ENCODE measurements at regions not wholly inside any gene's neighbourhood (a gene's known extent, or its start where the extent isn't known, plus 50 kb on each side); places are given as distances from the start of the nearest gene placed in this dataset.

DNA sequence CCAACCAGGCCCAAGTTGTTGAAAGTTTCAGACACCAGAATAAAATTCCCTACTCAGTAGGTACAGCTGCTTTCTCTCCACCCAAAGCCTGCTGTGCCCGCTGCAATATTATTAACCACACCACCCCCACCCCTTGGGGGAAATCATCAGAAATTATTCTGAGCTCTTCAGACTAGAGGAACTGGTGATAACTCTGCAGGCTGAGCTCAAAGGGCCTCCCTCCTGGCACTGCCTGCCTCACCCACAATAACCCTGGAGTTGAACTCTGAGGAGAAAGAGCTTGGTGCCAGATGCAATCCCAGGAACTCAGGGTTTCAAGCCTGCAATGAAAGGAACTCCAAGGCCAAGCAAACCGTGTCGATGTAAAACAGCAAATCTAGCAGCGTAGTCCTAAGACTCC lies 381.7 kb upstream of the ZNF507 start:
- H3K4me1 ChIP-seq (ENCODE audit: control insufficient read depth in 1 of 2, insufficient read depth in 1 of 2, low read depth in 1 of 2, low read length in 1 of 2) = no peaks in the 10 kb centered on the region
- TF ChIP-seq, protein P1, sequence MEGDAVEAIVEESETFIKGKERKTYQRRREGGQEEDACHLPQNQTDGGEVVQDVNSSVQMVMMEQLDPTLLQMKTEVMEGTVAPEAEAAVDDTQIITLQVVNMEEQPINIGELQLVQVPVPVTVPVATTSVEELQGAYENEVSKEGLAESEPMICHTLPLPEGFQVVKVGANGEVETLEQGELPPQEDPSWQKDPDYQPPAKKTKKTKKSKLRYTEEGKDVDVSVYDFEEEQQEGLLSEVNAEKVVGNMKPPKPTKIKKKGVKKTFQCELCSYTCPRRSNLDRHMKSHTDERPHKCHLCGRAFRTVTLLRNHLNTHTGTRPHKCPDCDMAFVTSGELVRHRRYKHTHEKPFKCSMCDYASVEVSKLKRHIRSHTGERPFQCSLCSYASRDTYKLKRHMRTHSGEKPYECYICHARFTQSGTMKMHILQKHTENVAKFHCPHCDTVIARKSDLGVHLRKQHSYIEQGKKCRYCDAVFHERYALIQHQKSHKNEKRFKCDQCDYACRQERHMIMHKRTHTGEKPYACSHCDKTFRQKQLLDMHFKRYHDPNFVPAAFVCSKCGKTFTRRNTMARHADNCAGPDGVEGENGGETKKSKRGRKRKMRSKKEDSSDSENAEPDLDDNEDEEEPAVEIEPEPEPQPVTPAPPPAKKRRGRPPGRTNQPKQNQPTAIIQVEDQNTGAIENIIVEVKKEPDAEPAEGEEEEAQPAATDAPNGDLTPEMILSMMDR (IDR thresholded peaks at IDR 0.05) = no peak
- H3K36me3 ChIP-seq = no peaks in the 10 kb centered on the region
- no peaks in the 10 kb centered on the region for H3K27me3 ChIP-seq
- H3K9me3 ChIP-seq = no peaks in the 10 kb centered on the region
- H3K27ac ChIP-seq = no peak overlapping the region
- H3K4me3 ChIP-seq (ENCODE audit: low read depth in 1 of 2, low read length in 1 of 2) = no peak overlapping the region

DNA sequence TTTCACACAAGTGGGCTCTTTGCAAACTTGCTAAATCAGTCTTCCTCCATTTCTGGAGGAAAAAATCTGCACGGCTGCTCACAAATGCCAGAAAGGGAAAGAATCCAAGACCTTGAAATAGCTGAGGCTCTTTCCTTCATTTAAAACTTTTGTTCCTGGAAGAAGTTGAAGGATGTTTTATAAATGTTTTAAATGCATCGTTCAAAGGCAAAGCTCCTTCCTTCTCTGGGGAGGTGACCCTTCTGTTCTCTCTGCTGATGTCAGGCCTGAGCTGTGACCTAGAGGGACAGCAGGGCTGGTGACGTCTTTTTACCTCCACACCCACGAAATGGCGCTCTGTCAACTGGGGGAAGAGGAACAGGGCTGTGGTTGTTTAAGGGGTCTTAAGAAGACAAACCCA lies 376.4 kb upstream of the ZNF507 start:
- no peaks in the 10 kb centered on the region for H3K36me3 ChIP-seq
- no peaks in the 10 kb centered on the region for H3K27me3 ChIP-seq
- no peaks in the 10 kb centered on the region for H3K4me1 ChIP-seq (ENCODE audit: control insufficient read depth in 1 of 2, insufficient read depth in 1 of 2, low read depth in 1 of 2, low read length in 1 of 2)
- H3K4me3 ChIP-seq (ENCODE audit: low read depth in 1 of 2, low read length in 1 of 2) = no peak overlapping the region
- no peaks in the 10 kb centered on the region for H3K9me3 ChIP-seq
- no peak overlapping the region for H3K27ac ChIP-seq
- TF ChIP-seq, protein P1 (IDR thresholded peaks at IDR 0.05) = no peak

DNA sequence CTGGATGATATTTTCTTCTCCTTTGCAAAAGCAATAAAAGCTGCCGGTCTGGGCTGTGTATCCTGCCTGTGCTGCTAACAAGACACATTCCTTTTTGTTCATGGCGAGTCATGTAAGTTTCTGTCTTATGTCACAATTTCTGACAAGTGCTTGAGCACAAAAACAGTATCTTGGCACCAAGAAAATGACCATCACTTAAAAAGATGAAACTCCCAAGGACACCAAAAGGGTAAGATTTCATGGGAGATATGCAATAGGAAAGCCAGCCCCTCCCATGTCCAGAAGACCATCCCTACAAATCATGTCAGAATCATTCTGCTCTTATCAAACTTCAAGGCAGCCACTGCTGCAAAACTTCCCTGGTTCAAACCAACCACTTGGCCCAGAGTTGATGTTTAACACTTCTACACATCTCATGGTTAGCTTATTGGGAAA lies 375.4 kb upstream of the ZNF507 start:
- H3K27me3 ChIP-seq = no peaks in the 10 kb centered on the region
- H3K9me3 ChIP-seq = no peaks in the 10 kb centered on the region
- H3K27ac ChIP-seq = no peak overlapping the region
- no peak overlapping the region for H3K4me3 ChIP-seq (ENCODE audit: low read depth in 1 of 2, low read length in 1 of 2)
- no peaks in the 10 kb centered on the region for H3K36me3 ChIP-seq
- TF ChIP-seq, protein P1 (IDR thresholded peaks at IDR 0.05) = no peak
- no peaks in the 10 kb centered on the region for H3K4me1 ChIP-seq (ENCODE audit: control insufficient read depth in 1 of 2, insufficient read depth in 1 of 2, low read depth in 1 of 2, low read length in 1 of 2)

DNA sequence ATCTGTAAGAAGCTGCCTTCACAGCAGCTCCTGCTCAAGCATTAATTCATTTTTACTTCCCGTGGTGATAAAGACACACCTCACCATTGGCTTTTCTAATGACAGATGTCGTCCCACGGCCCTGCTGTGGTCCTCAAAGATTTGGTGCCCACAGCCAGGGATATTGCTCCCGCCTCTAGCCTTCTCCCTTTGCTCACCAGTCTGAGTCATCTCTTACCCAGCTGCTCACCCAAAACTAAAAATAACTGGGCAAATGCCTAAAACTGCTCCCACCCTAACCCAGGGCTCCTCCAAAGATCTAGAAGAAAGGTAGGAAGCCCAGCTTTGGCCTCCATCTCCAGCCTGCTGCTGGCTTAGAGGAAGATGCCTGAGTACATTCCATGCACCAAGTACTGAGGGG lies 371.1 kb upstream of the ZNF507 start:
- Histone ChIP-seq H3K9me3 (no peaks in the 10 kb centered on the region), H3K27ac (no peak overlapping the region), H3K27me3 (no peaks in the 10 kb centered on the region), H3K4me3 (ENCODE audit: low read depth in 1 of 2, low read length in 1 of 2) (no peak overlapping the region), H3K4me1 (ENCODE audit: control insufficient read depth in 1 of 2, insufficient read depth in 1 of 2, low read depth in 1 of 2, low read length in 1 of 2) (no peaks in the 10 kb centered on the region), H3K36me3 (no peaks in the 10 kb centered on the region)
- TF ChIP-seq, protein P1 (IDR thresholded peaks at IDR 0.05) = no peak

DNA sequence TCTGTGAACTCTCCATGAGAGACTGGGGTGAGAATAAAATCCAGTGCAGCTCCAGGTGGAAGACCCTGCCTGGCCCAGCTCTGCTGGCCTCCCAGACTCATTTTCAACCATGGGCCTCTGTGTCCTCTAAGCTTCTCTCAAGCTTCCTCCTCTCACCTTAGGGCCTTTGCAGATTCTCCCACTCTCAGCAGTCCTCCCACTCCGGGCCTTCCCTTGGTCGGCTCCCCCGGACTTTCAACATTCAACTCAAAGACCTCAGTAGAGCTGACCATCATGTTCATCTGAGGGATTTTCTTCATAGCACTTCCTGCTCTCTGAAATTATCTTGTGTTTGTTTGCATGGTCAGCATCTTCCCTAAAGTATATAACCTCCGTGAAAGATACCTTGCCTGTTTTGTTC lies 370.5 kb upstream of the ZNF507 start:
- Histone ChIP-seq H3K4me1 (ENCODE audit: control insufficient read depth in 1 of 2, insufficient read depth in 1 of 2, low read depth in 1 of 2, low read length in 1 of 2) (no peaks in the 10 kb centered on the region), H3K4me3 (ENCODE audit: low read depth in 1 of 2, low read length in 1 of 2) (no peak overlapping the region), H3K9me3 (no peaks in the 10 kb centered on the region)

More for the DNA sequence above, 370.5 kb upstream of the ZNF507 start:
- H3K36me3 ChIP-seq = no peaks in the 10 kb centered on the region
- H3K27ac ChIP-seq = no peak overlapping the region
- TF ChIP-seq, protein P1 (IDR thresholded peaks at IDR 0.05) = no peak
- H3K27me3 ChIP-seq = no peaks in the 10 kb centered on the region
